ENCODE measurements at regions not wholly inside any gene's neighbourhood (a gene's known extent, or its start where the extent isn't known, plus 50 kb on each side); places are given as distances from the start of the nearest gene placed in this dataset.

- TF ChIP-seq POLR2AphosphoS5 (IDR thresholded peaks at IDR 0.05; ENCODE audit: low read depth, low read length) (no peak), TAF1 (IDR thresholded peaks at IDR 0.05; ENCODE audit: borderline replicate concordance, insufficient read depth, low read length) (no peak), FOXP2 (optimal IDR thresholded peaks at IDR 0.05; ENCODE audit: borderline replicate concordance, extremely low read depth, extremely low read length, insufficient read depth) (no peak), SIN3A (IDR thresholded peaks at IDR 0.05; ENCODE audit: borderline replicate concordance, insufficient read depth, low read length) (no peak)
- TF ChIP-seq, protein P1, sequence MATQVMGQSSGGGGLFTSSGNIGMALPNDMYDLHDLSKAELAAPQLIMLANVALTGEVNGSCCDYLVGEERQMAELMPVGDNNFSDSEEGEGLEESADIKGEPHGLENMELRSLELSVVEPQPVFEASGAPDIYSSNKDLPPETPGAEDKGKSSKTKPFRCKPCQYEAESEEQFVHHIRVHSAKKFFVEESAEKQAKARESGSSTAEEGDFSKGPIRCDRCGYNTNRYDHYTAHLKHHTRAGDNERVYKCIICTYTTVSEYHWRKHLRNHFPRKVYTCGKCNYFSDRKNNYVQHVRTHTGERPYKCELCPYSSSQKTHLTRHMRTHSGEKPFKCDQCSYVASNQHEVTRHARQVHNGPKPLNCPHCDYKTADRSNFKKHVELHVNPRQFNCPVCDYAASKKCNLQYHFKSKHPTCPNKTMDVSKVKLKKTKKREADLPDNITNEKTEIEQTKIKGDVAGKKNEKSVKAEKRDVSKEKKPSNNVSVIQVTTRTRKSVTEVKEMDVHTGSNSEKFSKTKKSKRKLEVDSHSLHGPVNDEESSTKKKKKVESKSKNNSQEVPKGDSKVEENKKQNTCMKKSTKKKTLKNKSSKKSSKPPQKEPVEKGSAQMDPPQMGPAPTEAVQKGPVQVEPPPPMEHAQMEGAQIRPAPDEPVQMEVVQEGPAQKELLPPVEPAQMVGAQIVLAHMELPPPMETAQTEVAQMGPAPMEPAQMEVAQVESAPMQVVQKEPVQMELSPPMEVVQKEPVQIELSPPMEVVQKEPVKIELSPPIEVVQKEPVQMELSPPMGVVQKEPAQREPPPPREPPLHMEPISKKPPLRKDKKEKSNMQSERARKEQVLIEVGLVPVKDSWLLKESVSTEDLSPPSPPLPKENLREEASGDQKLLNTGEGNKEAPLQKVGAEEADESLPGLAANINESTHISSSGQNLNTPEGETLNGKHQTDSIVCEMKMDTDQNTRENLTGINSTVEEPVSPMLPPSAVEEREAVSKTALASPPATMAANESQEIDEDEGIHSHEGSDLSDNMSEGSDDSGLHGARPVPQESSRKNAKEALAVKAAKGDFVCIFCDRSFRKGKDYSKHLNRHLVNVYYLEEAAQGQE (IDR thresholded peaks at IDR 0.05; ENCODE audit: insufficient read depth in 1 of 2, low read depth in 2 of 2, low read length in 2 of 2), result no peak
Observed at GRCh38 chr1:4964634-4965345, 310.4 kb downstream of the AJAP1 start.

DNA sequence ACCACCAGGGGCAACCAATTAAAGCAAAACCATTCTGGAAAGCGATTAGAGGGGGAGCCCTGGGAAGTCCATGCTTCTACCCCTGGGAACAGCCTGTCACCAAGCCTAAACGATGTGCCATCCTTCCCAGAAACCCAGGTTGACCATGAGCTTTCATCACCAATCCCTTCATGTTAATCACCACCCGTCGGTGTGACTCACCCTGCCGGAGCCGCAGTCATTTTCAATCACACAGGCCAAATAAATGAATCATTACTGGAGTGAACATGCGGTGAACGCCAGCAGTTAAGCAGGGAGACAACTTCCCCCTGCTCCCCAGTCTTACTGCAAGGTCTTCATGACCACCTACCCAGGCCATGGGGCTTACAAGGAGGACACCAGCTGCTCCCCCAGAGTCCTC, 308.8 kb downstream of the AJAP1 start:
- TF ChIP-seq TAF1 (IDR thresholded peaks at IDR 0.05; ENCODE audit: borderline replicate concordance, insufficient read depth, low read length) (no peak), FOXP2 (optimal IDR thresholded peaks at IDR 0.05; ENCODE audit: borderline replicate concordance, extremely low read depth, extremely low read length, insufficient read depth) (no peak), SIN3A (IDR thresholded peaks at IDR 0.05; ENCODE audit: borderline replicate concordance, insufficient read depth, low read length) (no peak), POLR2AphosphoS5 (IDR thresholded peaks at IDR 0.05; ENCODE audit: low read depth, low read length) (no peak)
- TF ChIP-seq, protein P1 (IDR thresholded peaks at IDR 0.05; ENCODE audit: insufficient read depth in 1 of 2, low read depth in 2 of 2, low read length in 2 of 2), result no peak

DNA sequence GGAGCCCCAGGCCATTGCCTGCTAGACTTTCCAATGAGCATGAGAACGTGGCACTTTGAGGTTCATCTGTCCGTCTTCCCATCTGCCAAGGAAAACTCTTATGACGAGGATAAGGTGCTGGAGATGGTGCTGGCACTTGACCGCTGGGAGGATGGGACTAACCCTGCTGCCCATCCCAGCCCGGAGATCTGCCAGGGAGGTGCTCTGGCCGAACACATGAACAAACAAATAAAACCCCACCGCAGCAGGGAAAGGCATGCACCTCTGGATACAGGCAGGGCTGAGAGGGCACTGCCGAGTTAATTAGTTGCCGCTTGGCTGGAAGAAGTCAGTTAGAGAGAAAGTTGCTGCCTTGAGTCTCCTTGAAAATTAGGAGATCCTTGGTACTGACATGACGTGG, 308.4 kb downstream of the AJAP1 start:
- TF ChIP-seq SIN3A (IDR thresholded peaks at IDR 0.05; ENCODE audit: borderline replicate concordance, insufficient read depth, low read length), result no peak

DNA sequence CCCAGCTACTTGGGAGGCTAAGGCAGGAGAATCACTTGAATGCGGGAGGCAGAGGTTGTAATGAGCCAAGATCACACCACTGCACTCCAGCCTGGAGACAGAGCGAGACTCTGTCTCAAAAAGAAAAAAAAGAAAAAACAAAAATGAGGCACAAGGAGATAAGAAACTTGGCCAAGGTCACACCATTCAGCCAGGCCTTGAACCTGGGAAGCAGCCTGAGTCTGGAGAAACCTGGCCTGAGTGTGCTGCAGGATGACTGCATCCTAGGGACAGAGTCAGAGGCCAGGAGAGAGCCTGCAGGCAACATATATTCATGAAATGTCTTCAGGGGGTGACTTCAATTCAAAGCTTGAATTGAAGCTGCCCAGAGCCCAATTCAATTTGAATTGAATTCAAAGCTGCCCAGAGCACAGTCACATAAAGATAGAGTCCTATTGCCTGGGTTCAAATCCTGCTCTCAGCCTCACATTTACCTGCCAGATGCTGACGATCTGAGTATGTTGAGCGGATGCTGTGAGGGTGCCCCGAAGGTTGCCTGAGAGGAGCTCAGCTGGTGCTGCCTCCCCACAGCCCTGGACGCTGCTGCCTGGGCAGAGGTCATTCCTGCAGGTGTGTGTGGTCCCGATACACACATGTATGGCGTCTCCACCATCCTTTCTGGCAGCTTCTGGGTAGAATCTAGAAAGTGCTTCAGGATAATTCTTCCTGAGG, 307.7 kb downstream of the AJAP1 start:
- TF ChIP-seq FOXP2 (optimal IDR thresholded peaks at IDR 0.05; ENCODE audit: borderline replicate concordance, extremely low read depth, extremely low read length, insufficient read depth) (no peak), TAF1 (IDR thresholded peaks at IDR 0.05; ENCODE audit: borderline replicate concordance, insufficient read depth, low read length) (no peak), POLR2AphosphoS5 (IDR thresholded peaks at IDR 0.05; ENCODE audit: low read depth, low read length) (no peak), SIN3A (IDR thresholded peaks at IDR 0.05; ENCODE audit: borderline replicate concordance, insufficient read depth, low read length) (no peak)
- TF ChIP-seq, protein P1 (IDR thresholded peaks at IDR 0.05; ENCODE audit: insufficient read depth in 1 of 2, low read depth in 2 of 2, low read length in 2 of 2), result no peak

GRCh38 chr1:4960782-4961475, 306.5 kb downstream of the AJAP1 start:
- TF ChIP-seq, protein P1 (IDR thresholded peaks at IDR 0.05; ENCODE audit: insufficient read depth in 1 of 2, low read depth in 2 of 2, low read length in 2 of 2), result no peak
- TF ChIP-seq FOXP2 (optimal IDR thresholded peaks at IDR 0.05; ENCODE audit: borderline replicate concordance, extremely low read depth, extremely low read length, insufficient read depth), result no peak
- TF ChIP-seq TAF1 (IDR thresholded peaks at IDR 0.05; ENCODE audit: borderline replicate concordance, insufficient read depth, low read length), result no peak
- no peak for TF ChIP-seq POLR2AphosphoS5 (IDR thresholded peaks at IDR 0.05; ENCODE audit: low read depth, low read length)
- TF ChIP-seq SIN3A (IDR thresholded peaks at IDR 0.05; ENCODE audit: borderline replicate concordance, insufficient read depth, low read length), result no peak

Data from PFSK-1 (cell line).